Thyroid gland (tissue), 4 donors: ENCODE measurements at regions not wholly inside any gene's neighbourhood (a gene's known extent, or its start where the extent isn't known, plus 50 kb on each side); places are given as distances from the start of the nearest gene placed in this dataset.

Source experiments
- DNase-seq, 2 donors: peaks; one replicate each; pipeline ENCODE4 v3.0.0-alpha.2; 2019
- H3K27ac ChIP-seq, 3 donors: fragments of 200-600 bp; sonication (generic); 1 replicate in 2 of 3; 2 replicates in 1 of 3; pipeline ENCODE4 v1.5.1; 2016 to 2019; ENCODE audit warnings: mild to moderate bottlenecking in 1 of 3, moderate library complexity in 1 of 3
- H3K27me3 ChIP-seq: fragments of 200-600 bp; sonication (generic); one replicate; pipeline ENCODE4 v1.5.1; 2019
- H3K36me3 ChIP-seq, 2 donors: fragments of 200-600 bp; sonication (generic); one replicate each; pipeline ENCODE4 v1.5.1; 2016 to 2019
- H3K4me1 ChIP-seq, 2 donors: fragments of 200-600 bp; sonication (generic); one replicate each; pipeline ENCODE4 v1.5.1; 2017 to 2019
- H3K4me3 ChIP-seq, 3 donors: fragments of 200-600 bp; sonication (generic); replicated peaks in 1 of 3; 1 replicate in 2 of 3; 2 replicates in 1 of 3; pipeline ENCODE4 v1.5.1; 2016; ENCODE audit warnings: mild to moderate bottlenecking in 1 of 3
- H3K9me3 ChIP-seq: fragments of 200-600 bp; sonication (generic); one replicate; pipeline ENCODE4 v1.5.1; 2017
- POLR2A ChIP-seq, 2 donors: fragments of 450-650 bp; IDR thresholded peaks; one replicate each; pipeline ENCODE4 v1.6.1; 2017; ENCODE audit warnings: antibody characterized with exemption in 2 of 2, mild to moderate bottlenecking in 2 of 2, moderate library complexity in 1 of 2
- WGBS, 2 donors: methylation state at CpG; one replicate each; pipeline ENCODE4 v1.1.5; 2017; 5-methylcytosine and 5-hydroxymethylcytosine counted together
- intact Hi-C: fragments of 100-400 bp; cut with DNase I; formaldehyde crosslinking; loops from one replicate; pipeline ENCODE4 v1.15.1; 2023
- TF ChIP-seq, protein P1 (sequence below), 6 experiments: fragments of 200-600 bp in 3 of 6; fragments of 450-650 bp in 3 of 6; sonication (generic) in 3 of 6; IDR thresholded peaks; one replicate each; pipeline ENCODE4 v1.5.1; 2016 to 2019; ENCODE audit warnings: antibody characterized with exemption in 6 of 6, mild to moderate bottlenecking in 2 of 6, inconsistent platforms in 1 of 6, moderate library complexity in 1 of 6

DNA sequence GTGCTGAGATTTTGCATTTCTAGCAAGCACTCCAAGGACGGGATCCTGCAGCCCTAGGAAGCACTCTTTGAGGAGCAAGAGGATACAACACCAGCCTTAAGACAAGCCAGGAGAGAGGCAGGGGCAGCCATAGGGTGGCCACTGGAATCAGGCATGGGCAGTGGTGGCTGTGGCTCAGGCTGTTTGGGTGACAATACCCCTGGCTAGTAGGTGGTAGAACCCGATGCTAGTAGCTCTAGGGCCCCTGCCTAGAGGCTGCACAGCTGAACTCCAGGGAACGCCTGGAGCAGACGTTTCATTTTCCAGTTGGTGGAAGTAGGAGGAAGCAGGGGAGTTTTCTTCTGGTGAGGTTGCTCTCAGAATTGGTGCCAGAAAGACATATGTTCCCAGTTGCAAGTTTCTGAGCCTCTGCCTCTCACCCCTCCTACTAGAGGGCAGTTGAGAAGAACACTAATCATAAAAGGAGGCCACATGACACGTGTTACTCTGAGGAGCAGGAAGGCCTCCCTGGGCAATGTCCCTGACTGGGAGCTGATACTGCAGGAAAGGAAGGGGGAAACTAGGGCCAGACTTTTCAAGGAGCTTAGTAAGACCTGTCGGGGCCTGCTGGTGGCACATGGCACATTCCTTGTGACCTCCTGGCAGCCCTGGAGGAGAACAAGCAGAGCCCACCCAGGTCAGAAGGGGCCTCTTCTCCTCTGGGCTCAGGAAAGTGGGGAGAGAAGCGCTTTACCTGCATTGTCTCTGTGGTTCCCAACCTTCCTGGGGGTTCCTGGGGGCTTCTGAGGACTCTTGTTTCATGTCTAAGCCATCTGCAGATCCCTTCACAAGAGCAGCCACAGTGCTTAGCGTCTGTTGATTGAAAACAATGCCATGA is 56.6 kb upstream of the DRD2 start:
- 70 to 84% methylated on average over 8 of the region's 8 CpGs for WGBS, 2 donors
- DNase-seq: no peak
- Histone ChIP-seq H3K27me3 (no peaks in the 10 kb centered on the region), H3K36me3 (no peaks in the 10 kb centered on the region), H3K4me3 (no peak overlapping the region), H3K9me3 (no peaks in the 10 kb centered on the region), H3K4me1 (no peaks in the 10 kb centered on the region), H3K27ac (no peak overlapping the region)
- intact Hi-C loops: loop anchor here (2.0 to 5.0 kb wide), 2 partner anchors 225 to 1315 kb away; no protein-coding TSS in a partner anchor
- TF ChIP-seq POLR2A (IDR thresholded peaks at IDR 0.05): no peak
- TF ChIP-seq, protein P1, sequence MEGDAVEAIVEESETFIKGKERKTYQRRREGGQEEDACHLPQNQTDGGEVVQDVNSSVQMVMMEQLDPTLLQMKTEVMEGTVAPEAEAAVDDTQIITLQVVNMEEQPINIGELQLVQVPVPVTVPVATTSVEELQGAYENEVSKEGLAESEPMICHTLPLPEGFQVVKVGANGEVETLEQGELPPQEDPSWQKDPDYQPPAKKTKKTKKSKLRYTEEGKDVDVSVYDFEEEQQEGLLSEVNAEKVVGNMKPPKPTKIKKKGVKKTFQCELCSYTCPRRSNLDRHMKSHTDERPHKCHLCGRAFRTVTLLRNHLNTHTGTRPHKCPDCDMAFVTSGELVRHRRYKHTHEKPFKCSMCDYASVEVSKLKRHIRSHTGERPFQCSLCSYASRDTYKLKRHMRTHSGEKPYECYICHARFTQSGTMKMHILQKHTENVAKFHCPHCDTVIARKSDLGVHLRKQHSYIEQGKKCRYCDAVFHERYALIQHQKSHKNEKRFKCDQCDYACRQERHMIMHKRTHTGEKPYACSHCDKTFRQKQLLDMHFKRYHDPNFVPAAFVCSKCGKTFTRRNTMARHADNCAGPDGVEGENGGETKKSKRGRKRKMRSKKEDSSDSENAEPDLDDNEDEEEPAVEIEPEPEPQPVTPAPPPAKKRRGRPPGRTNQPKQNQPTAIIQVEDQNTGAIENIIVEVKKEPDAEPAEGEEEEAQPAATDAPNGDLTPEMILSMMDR (IDR thresholded peaks at IDR 0.05): no peak

GRCh38 chr11:113531083-113531482 is 55.9 kb upstream of the DRD2 start:
- H3K9me3 ChIP-seq: no peaks in the 10 kb centered on the region
- WGBS, 2 donors: 77 to 83% methylated on average over 3 of the region's 3 CpGs
- H3K4me1 ChIP-seq: no peaks in the 10 kb centered on the region
- no peaks in the 10 kb centered on the region for H3K36me3 ChIP-seq
- intact Hi-C loops: loop anchor here (5.0 kb wide), 1 partner anchor 1314 kb away; no protein-coding TSS in a partner anchor
- no peak overlapping the region for H3K27ac ChIP-seq
- H3K4me3 ChIP-seq: no peak overlapping the region
- H3K27me3 ChIP-seq: no peaks in the 10 kb centered on the region
- TF ChIP-seq, protein P1 (IDR thresholded peaks at IDR 0.05): no peak
- no peak for TF ChIP-seq POLR2A (IDR thresholded peaks at IDR 0.05)
- DNase-seq: no peak

DNA sequence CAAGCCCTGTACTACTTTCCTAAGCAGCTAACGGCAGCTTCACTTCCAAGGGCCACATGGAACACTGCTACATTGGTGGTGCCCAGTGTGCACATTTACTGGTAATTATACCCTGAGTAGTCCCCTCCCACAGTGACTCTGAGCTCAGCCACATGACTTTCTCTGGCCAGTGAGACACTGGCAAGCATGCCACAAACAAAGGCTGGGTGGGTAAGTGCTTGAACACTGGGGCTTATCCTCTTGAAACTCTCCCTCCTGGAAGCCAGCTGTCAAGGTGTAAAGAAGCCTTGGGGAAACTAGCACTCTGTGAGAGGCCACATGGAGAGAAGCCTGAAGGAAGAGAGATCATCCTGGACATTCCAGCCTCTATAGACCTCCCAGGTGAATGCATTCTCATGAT is 54.4 kb upstream of the DRD2 start:
- Histone ChIP-seq H3K36me3 (no peaks in the 10 kb centered on the region), H3K27ac (no peak overlapping the region), H3K9me3 (no peaks in the 10 kb centered on the region), H3K27me3 (no peaks in the 10 kb centered on the region), H3K4me3 (no peak overlapping the region), H3K4me1 (no peaks in the 10 kb centered on the region)
- TF ChIP-seq POLR2A (IDR thresholded peaks at IDR 0.05): no peak
- TF ChIP-seq, protein P1 (IDR thresholded peaks at IDR 0.05): no peak
- intact Hi-C loops: loop anchor here (5.0 kb wide), 1 partner anchor 1312 kb away; no protein-coding TSS in a partner anchor
- 73 to 89% methylated on average over 1 of the region's 1 CpG for WGBS, 2 donors
- no peak for DNase-seq

DNA sequence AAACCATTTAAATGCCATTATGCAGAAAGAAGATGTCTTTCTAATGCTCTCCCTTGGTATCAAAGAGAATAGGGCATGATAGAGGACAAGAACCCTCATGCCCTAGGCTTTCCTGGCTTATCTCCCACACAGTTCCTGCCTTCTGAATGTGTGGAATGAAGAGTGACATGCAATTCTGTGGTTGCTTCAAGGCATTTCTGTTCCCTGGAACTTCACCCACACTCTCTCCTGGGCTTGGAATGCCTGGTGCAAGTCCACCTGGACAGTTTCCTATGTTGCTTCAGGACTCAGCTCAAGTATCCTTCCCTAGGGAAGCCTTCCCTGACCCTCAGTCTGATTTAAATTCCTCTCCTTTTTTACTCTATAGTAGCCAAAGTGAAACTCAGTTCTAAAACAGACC is 53.8 kb upstream of the DRD2 start:
- no peak for TF ChIP-seq POLR2A (IDR thresholded peaks at IDR 0.05)
- TF ChIP-seq, protein P1 (IDR thresholded peaks at IDR 0.05): no peak
- Histone ChIP-seq H3K4me1 (no peaks in the 10 kb centered on the region), H3K27ac (no peak overlapping the region), H3K4me3 (no peak overlapping the region), H3K36me3 (no peaks in the 10 kb centered on the region), H3K27me3 (no peaks in the 10 kb centered on the region), H3K9me3 (no peaks in the 10 kb centered on the region)
- intact Hi-C loops: no loop called here
- DNase-seq: no peak

DNA sequence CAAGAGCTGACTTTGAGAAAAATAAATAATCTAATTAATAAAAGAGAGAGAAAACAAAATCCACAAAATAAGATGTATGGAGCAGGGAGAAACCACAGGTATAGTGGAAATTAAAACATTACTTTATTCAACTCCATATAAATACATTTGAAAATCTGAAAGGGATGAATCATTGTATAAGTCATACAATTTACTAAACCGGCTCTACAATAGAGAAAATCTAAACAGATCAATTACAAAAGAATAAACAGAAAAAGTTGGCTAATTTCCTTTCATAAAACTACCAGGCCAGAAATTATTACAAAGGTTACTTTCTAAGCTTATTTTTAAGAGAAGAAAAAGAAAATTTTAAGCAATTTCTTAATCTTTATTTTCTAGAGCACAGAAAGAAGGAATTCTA is 51.3 kb upstream of the DRD2 start:
- Histone ChIP-seq H3K4me3 (no peak overlapping the region), H3K9me3 (no peaks in the 10 kb centered on the region), H3K27ac (no peak overlapping the region), H3K4me1 (no peaks in the 10 kb centered on the region), H3K27me3 (no peaks in the 10 kb centered on the region), H3K36me3 (no peaks in the 10 kb centered on the region)
- 90 to 92% methylated on average over 1 of the region's 1 CpG for WGBS, 2 donors
- intact Hi-C loops: no loop called here
- no peak for TF ChIP-seq POLR2A (IDR thresholded peaks at IDR 0.05)
- TF ChIP-seq, protein P1 (IDR thresholded peaks at IDR 0.05): no peak
- DNase-seq: no peak
